HUDEP-2 (cell line): ENCODE measurements at regions not wholly inside any gene's neighbourhood (a gene's known extent, or its start where the extent isn't known, plus 50 kb on each side); places are given as distances from the start of the nearest gene placed in this dataset.

Experiments
- DNase-seq, 76 experiments: peaks; one replicate each; lab custom pipeline; 2025; ENCODE audit not compliant: unreplicated experiment in 76 of 76; lab: John Stamatoyannopoulos, UW

- DNase-seq: no peak
Observed at GRCh38 chr6:45794465-45794864, 221.2 kb downstream of the CLIC5 start.

GRCh38 chr6:45791211-45792168 is 224.2 kb downstream of the CLIC5 start:
- DNase-seq: no peak

GRCh38 chr6:45789238-45789637 is 226.4 kb downstream of the CLIC5 start:
- no peak for DNase-seq

- no peak for DNase-seq
Observed at GRCh38 chr6:45787384-45787783, 228.3 kb downstream of the CLIC5 start.

- DNase-seq: no peak
Observed at GRCh38 chr6:45786355-45786781, 229.3 kb downstream of the CLIC5 start.

GRCh38 chr6:45784250-45784649 is 231.4 kb downstream of the CLIC5 start:
- DNase-seq: no peak

GRCh38 chr6:45783716-45784115 is 231.9 kb downstream of the CLIC5 start:
- no peak for DNase-seq

GRCh38 chr6:45781890-45782289 is 233.8 kb downstream of the CLIC5 start:
- no peak for DNase-seq

- DNase-seq: no peak
Observed at GRCh38 chr6:45780523-45780922, 235.1 kb downstream of the CLIC5 start.

- no peak for DNase-seq
Observed at GRCh38 chr6:45775026-45775697, 240.5 kb downstream of the CLIC5 start.

GRCh38 chr6:45773906-45774305 is 241.8 kb downstream of the CLIC5 start:
- no peak for DNase-seq

GRCh38 chr6:45772886-45773495 is 242.7 kb downstream of the CLIC5 start:
- no peak for DNase-seq

GRCh38 chr6:45772051-45772450 is 243.6 kb downstream of the CLIC5 start:
- no peak for DNase-seq

GRCh38 chr6:45763281-45763680 is 252.4 kb downstream of the CLIC5 start:
- no peak for DNase-seq

- DNase-seq: no peak
Observed at GRCh38 chr6:45759472-45759810, 256.2 kb downstream of the CLIC5 start.

- no peak for DNase-seq
Observed at GRCh38 chr6:45758787-45759471, 256.7 kb downstream of the CLIC5 start.

GRCh38 chr6:45757443-45758130 is 258.1 kb downstream of the CLIC5 start:
- DNase-seq: no peak

- no peak for DNase-seq
Observed at GRCh38 chr6:45756606-45757005, 259.1 kb downstream of the CLIC5 start.

- DNase-seq: no peak
Observed at GRCh38 chr6:45754432-45754831, 261.2 kb downstream of the CLIC5 start.

- no peak for DNase-seq
Observed at GRCh38 chr6:45746046-45746445, 269.6 kb downstream of the CLIC5 start.
